ENCODE measurements at regions not wholly inside any gene's neighbourhood (a gene's known extent, or its start where the extent isn't known, plus 50 kb on each side); places are given as distances from the start of the nearest gene placed in this dataset.

DNA sequence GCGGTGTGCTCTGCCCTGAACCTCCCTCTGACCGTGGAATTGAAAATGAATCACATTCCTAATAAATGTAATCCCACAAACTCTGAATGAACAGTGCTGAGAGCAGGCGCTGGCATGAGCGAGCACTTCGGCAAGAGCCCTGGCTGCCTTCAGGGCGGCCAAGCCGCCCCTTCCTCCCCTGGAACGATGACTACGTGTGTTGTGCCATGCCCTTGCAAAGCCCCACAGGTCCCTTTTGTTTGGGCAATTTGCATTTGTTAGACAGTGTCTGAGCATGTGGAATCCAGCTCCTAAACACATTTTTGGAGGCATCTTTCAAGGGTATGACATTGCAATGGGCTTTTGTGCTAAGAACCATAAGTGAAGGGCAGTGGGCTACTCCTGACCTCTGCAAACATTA is 95.6 kb upstream of the MKI67 start:
- no peak for DNase-seq (ENCODE audit: low read depth in 2 of 2)

DNA sequence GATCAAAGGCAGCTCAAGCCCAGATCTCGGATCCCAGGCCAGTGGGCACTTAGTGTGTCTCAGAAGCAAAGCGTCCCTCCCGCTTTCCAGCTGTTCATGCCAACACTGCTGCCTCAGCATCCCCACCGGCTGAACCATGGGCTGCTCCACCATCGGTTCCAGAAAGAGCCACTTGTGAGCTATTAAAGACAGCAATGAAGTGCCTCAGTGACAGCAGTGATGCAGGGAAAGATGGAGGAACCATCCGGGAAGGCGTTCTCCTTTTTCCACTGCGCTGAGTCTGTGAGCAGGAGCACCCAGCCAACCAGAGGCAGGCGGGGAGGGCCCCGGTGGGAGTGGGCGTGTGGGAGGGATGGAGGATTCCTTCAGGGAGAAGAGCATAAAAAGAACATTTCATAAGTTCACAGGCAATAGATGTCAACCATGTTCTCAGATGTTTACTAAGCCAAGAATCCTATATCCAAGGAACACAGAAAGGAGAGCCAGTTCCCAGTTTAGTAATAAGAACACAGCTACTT is 96.2 kb upstream of the MKI67 start:
- no peak for DNase-seq (ENCODE audit: low read depth in 2 of 2)

DNA sequence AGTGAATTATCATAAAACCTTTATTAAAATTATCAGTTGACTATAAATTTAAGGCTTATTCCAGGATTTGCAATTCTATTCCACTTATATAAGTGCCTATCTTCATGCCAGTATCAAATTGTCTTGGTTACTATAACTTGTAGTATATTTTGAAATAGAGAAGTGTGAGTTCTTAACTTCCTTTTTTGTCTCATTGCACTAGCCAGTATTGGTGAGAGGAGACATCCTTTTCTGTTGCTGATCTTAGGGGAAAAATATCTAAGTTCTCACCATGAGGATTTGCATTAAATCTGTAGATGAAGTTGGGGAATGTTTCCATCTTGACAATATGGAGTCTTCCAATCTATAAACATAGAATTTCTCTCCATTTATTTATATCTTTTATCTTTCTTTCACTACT is 104.2 kb upstream of the MKI67 start:
- DNase-seq (ENCODE audit: low read depth in 2 of 2) = no peak

DNA sequence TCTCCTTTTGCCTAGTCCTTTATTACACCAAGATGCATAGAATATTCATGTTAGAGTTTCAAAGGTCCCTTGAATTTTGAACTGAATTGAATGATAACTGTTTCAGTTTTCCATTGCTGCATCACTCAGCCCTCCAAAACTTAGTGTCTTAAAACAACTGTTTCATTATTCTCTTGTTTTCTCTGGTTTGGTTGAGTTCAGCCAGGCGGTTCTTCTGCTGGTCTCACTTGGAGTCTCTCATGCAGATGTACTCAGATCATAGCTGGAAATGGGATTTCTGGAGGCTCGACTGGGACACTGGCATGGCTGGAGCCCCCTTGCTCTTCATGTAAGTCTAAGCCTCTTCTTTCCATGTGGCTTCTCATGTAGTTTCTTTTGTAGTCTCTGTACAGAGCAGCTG is 107.2 kb upstream of the MKI67 start:
- no peak for DNase-seq (ENCODE audit: low read depth in 2 of 2)

DNA sequence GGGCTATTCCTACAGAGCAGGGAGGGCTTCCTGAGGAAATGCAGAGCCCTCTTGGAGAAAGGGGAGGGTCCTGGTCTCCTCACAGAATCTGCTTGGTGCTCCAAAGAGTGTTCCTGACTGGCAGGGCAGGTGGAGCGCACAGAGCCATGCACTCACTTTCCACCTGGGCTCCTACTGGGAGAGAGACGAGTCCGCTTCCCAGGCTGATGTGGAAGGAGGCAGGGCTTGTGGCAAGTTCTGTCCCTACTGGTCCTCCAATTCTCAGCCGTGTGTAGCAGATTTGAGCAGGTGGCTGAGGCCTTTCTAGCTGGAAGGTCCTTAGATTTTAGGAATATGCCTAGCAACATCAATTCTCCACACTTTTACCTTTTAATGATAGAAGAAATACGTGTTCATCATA is 111.5 kb upstream of the MKI67 start:
- no peak for DNase-seq (ENCODE audit: low read depth in 2 of 2)

DNA sequence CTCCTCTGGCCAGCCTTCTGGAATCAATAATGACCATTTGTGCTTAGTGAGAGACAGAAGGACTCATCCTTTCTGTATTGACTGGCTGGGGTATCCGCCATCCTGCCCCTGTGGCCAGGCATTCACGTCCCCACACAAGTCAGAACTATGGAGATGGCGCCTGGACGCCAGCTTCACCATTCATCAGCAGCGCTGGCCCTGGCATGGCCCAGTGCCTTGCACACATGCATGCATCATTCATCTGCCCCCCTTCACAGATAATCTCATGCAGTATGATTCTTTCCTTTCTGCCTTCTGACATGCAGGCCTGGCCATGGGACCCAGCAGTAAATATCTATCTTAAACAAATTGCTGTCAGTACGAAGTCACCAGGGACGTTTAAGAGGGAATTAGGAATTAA is 114.8 kb upstream of the MKI67 start:
- DNase-seq (ENCODE audit: low read depth in 2 of 2) = no peak

DNA sequence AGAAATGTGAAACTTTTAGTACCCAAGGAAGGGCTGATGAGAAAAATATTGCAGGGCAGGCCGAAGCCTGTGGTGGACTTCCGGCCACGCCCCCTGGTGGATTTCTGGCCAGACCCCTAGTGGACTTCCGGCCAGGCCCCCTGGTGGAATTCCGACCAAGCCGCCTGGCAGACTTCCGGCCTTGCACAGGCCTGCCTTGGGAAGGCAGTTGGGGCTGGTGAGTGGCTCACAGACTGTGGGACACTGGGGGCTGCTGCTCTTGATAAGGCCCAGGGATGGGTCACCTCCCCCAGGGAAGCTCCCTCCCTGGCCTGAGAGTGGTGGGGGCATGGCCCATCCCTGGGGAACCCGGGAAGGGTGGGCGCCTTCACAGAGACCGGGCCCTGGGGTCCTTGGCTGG is 116.4 kb upstream of the MKI67 start:
- DNase-seq (ENCODE audit: low read depth in 2 of 2) = no peak

DNA sequence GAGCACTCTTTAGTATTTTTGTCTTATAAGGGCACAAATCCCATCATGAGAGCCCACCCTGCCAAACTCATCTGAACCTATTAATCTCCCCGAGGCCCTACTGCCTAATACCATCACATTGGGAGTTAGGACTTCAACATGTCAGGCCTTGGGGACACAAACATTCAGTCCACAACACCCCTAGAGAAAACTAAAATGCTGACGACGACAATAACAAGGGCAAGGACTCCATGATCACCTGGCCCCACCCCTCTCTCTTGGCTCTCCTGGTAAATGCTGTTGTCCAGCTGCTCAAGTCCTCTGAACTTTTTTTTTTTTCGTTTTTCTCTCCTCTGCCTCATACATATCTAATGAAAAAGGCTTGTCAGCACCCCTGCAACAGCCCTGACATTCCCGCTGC is 118.8 kb upstream of the MKI67 start:
- no peak for DNase-seq (ENCODE audit: low read depth in 2 of 2)

DNA sequence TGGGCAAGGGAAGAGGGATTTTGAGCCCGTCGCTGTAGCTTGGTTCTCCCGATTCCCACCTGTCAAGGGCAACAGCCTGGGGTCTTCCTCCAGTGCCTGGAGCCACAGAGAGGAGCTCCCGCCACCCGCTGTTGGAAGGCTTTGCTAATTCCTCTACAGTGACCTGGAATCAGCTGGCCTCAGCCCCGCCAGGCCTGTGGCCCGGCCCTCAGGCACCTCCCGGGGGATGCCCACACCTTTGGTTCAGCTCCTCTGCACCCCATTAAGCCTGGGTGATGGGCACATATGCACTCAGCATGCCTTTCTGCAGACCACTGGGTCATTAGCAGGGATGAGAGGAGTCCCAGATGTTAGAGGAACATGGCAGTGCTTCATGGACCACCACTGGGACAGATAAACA is 121.4 kb upstream of the MKI67 start:
- no peak for DNase-seq (ENCODE audit: low read depth in 2 of 2)

DNA sequence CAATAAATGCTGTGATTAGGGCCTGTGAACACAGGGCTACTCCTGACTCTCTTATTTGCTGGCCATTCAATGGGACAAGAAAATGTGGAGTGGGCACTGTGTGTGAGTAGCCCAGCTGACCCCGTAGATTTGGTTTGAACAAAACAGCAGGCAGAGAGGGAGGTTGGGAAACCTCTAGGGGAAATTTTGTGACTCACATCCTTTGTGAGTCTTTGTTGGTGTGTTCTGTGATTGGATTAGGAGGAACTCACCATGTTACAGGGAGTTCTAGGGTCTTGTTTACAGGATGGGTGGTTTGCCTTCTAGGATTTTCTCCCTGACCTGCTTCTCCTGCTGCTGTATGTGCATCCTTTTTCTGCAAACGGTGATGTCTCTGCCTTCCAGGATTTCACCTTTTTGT is 128.3 kb upstream of the MKI67 start:
- no peak for DNase-seq (ENCODE audit: low read depth in 2 of 2)

DNA sequence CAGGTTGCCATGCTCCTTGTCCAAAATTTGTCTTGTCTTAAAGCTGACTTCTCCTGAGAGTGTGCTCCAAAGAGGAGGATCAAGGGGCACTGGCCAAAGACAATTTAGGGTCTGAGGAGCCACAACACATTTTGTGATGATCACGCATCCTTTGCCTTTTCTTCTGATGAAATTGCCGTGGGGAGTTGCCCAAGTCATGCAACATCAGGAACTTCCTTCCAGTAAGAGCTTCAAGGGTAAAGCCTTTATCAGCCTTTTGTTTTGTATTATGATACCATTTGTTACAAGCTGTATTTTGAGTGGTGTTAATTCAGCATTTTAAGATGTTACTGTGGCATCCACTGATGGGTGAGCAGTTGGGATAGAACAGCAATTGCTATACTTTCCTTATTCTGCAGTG is 131.2 kb upstream of the MKI67 start:
- no peak for DNase-seq (ENCODE audit: low read depth in 2 of 2)

DNA sequence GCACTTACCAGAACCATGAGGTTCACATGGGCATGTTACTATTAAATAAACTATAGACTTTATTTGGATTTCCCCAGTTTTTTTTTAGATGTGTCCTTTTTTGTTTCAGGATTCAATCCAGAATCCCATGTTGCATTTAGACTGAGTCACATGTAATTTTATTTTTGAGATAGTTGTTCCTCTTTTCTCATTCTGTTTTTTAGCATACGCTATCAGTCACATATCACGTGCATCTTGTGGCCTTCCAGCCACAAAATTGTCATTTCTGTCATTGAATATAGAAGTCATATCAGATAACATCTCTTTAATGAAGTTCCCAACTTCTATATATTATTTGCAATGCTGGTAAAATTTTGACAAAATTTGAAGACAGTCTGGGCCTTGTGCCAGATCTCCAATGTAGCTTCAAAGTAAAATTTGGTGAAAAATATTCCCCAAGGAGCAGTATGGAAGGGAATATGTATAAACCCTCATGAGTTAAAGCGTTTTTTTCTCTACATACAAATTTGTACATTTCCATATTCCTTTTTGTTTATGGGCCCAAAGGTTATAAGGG is 132.3 kb upstream of the MKI67 start:
- DNase-seq (ENCODE audit: low read depth in 2 of 2) = no peak

DNA sequence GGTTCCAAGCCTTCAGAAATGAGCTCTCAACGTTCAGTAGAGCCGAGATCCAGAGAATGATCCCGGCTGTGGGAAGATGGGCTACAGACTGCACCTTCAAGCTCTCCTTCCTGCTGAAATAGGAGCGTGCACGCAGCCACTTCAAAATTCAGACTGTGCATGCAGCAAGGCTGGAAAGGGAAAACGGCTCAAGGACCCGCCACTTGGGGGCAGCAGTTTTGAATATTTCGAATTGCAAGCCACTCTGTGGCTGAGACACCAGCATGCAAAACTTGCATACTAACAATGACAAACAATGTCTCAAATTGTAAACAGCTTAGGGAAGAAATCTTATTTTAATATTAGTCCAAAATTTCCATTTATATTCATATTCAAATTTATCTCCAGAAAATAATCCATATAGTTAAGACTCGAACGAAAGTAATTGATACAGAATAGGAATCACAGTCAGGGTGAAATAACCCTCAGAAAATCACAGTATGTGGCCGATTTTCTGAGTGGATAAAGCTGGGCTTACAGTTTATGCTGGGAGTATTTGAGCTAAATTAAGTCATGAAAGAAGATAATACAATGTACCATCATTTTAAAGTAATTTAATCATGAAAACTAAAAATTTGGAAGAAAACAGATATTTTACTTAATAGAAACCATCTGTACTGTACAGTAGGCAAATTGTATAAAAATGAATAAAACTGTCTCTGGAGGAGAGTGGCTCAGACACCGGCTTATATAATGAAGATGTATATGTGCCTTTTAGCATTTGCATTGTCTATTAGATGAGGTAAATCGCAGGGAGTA is 137.9 kb upstream of the MKI67 start:
- peak; percentile 38 to 44 for DNase-seq (ENCODE audit: low read depth in 2 of 2)

DNA sequence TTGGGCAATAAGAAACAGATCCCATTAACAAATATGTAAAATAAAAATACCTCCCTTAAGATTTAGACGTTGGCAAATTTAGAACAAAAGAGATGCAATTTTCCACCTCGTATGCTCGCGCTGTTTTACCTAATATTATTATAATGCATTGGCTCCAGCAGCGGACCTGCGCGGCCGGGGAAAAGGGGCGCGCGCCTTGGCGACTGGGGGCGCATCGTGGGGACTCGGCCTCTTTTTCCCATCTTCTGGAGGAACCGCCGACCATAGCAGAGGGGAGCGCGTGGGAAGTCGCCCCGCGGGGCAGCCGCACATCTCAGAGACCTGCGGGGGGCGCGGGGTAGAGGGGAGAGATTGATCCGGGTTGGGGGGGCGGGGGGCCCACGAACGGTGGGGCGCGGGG is 139.4 kb upstream of the MKI67 start:
- no peak for DNase-seq (ENCODE audit: low read depth in 2 of 2)

DNA sequence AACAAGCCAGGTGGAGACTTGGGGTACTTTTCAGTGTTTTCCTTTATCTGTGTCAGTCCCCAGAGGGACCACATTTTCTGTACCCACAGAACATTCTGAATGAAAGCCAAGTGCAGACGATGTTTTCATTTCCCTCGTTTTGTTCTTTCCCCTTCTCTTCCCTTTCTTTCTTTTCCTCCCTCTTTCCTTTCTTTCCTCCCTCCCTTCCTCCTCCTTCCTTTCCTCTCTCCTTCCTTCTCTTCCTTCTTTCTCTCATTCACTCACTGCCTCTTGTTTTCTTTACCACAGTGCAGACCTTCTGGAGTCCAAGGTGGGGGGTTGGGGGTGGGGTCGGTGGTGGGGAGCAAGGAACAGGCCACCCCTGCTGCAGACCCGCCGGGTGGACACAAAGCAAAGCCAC is 141.4 kb upstream of the MKI67 start:
- DNase-seq (ENCODE audit: low read depth in 2 of 2) = no peak

DNA sequence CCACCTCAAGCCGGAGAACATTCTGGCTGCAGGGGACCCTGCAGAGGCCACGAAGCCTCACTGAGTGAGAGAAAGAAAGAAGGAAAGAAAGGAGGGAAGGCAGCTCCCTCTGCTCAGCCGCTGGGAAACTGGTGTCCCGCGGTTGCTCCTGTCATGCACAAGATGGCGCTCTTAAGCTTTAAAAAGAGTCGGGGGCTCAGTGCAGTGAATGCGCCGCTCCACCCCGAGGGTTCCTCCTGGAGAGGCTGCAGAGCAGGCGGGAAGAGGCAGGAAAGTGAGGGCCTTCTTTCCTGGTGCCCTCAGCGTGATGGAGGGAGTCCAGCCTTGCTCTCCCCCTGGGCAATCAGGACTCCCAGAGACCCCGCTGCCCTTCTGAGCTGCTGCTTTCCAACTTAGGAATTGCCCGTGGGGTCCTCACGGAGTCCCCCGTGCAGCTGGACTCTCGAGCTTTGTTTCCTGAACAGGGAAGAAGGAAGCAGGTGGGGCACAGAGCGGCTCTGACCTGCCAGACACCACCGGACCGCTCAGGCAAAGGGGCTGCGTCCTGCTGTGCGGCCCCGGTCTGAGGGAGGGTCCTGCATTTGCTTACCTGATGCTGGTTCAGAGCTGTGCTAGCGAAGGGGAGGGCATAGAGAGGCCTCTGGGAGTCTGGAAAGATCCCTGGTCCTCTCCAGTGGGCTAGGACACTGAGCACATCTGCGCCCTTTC is 141.9 kb upstream of the MKI67 start:
- no peak for DNase-seq (ENCODE audit: low read depth in 2 of 2)

DNA sequence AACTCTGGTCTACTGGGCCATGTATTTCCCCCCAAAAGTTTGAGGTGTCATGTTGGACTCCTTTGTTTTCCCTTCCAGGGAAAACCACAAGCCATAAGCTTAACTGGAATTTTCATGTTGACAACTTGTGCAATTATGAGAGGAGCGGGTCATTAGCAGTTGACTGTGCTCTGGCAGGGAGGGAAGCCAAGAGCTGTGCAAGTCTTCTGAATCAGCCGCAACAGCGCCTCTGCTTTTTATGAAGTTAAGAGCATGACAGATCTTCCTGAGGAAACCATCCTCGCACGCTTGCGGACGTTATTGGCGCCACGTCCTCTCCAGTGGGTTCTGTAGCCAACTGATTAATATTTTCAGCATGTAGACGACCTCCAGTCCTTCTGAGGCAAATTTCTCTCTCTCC is 148.7 kb upstream of the MKI67 start:
- DNase-seq (ENCODE audit: low read depth in 2 of 2) = peak in 1 of 2 donors; percentile 4

DNA sequence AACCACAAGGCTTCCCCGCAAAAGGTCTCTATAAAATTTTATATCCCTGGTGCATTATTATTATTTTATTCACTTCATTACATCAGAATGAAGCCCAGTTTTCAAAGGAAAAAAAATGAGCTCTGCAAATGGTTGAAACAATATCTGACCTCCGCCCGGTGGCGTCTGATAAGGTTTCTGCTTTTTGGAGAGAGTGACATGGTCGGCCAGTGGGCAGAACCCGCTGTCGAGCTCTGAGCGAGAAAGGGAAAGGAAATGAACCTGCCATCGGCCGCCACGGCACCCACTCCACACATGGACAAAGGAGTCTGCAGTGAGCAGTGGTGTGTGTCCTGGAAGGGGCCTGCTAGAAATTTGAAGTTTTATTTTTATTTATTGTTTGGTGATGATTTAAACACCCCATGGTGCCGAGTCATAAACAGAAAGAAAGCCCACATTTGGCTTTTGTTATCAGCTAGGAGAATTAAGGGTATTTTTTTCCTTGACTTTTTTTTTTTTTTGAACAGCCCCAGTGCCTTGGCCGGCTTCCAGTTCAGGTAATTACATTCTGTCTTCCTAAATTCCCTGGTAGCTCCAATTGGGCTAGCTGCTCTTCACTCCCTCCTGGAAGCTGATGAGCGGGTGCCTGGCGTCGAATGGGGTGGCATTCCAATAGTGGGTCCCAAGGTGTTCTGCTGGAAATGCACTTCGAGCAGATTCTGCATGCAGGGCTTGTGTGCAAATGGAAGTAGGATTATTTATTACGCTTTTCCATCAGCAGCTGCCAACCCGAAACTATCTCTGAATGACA is 149.4 kb upstream of the MKI67 start:
- DNase-seq (ENCODE audit: low read depth in 2 of 2) = no peak

DNA sequence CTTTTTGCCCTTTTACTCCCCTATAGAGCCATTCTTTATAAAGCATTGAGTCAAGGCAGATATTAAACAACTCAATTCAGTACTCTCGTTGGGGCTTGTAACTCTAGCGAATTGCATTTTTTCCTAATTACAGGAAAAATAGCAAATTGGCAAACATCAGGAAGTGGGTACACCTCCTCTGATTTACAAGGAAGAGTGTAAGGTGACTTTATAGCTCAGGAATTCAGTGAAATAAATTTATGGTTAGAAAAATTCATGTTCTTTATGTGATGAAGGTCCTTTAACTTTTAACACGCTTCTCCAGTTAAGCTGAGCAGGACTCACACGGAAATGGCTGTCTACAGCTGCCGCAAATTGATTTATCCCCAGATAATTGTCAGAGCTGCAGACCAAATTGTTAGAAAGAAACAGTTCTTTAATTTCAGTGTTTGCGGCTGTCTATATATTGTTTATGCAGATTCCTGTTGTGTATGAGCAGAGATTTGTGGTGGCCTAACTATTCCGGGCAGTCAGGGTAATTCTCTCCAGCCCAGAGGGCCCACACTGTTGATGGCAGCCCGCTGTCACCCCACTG is 151.1 kb upstream of the MKI67 start:
- DNase-seq (ENCODE audit: low read depth in 2 of 2) = no peak

DNA sequence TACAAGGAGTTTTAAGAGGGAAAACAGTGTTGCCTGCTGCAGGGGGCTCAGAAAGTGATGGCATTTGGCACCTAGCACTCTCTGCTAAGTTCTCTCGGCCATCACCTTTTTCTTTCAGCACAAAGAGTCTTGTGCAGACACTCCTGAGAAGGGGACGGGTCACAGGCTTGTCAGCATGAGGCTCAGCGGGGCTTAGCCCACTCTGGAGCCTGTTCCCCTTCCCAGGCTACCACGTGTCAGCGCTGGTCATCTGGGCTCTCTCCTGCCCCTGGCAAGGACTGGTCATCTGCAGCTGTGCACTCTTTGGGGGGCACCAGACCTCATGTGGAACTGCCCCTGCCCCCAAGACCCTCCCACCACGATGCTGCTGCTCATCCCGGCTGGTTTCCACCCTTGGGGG is 152.1 kb upstream of the MKI67 start:
- no peak for DNase-seq (ENCODE audit: low read depth in 2 of 2)

DNA sequence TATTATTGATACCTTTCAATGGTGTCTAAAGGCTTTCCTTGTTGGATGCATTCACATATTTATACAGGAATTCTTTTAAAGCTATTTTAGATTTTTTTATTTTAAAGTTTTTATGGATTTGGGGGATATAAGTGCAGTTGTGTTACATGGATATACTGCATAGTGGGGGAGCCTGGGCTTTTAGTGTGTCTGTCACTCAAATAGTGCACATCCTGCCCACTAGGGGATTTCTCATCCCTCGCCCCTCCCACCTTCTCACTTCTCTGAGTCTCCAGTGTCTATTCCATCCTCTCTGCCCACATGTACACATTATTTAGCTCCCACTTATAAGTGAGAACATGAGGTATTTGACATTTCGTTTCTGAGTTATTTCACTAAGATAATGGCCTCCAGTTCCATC is 154.0 kb upstream of the MKI67 start:
- DNase-seq (ENCODE audit: low read depth in 2 of 2) = no peak

DNA sequence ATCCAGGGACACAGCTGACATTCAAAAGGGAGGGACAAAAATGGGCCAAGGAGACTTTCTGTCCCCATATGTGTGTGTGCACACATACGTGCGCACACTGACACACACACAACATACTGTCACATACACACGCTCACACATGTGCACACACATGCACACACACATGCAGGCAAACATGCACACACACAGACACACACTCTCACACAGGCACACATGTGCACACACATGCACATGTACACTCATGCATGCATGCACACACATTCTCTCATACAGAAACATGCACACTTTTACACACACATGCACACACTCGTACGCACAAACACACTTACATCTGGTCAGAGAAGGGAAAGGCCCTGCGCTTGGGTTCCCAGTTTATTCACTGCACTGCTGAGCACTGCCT is 155.1 kb upstream of the MKI67 start:
- no peak for DNase-seq (ENCODE audit: low read depth in 2 of 2)

Data from stimulated activated CD4-positive, alpha-beta T cell treated with anti-CD3 and anti-CD28 coated beads, Interleukin-4, amount 100 ng/mL, for 48 hours (primary cell).